Ovary (tissue), 7 donors: ENCODE measurements at regions not wholly inside any gene's neighbourhood (a gene's known extent, or its start where the extent isn't known, plus 50 kb on each side); places are given as distances from the start of the nearest gene placed in this dataset.

Experiments used
- DNase-seq, 5 donors: peaks; one replicate each; pipeline ENCODE4 v3.0.0-alpha.2; 2019 to 2020
- H3K27ac ChIP-seq, 2 donors: fragments of 200-600 bp; one replicate each; pipeline versions ENCODE4 v1.5.1 to v1.8.0; 2019 to 2022
- H3K27me3 ChIP-seq: fragments of 200-600 bp; one replicate; pipeline ENCODE4 v1.8.0; 2022
- H3K36me3 ChIP-seq: fragments of 200-600 bp; sonication (generic); one replicate; pipeline ENCODE4 v1.5.1; 2019
- H3K4me1 ChIP-seq: one replicate; pipeline ENCODE4 v1.8.1; 2013; ENCODE audit warnings: mild to moderate bottlenecking, moderate library complexity; ENCODE audit not compliant: insufficient read depth
- H3K4me3 ChIP-seq: fragments of 200-600 bp; sonication (generic); one replicate; pipeline ENCODE4 v1.5.1; 2017
- H3K9me3 ChIP-seq, 2 donors: fragments of 200-600 bp in 1 of 2; sonication (generic) in 1 of 2; one replicate each; pipeline versions ENCODE4 v1.5.1 to v1.8.1; 2013 to 2019; ENCODE audit warnings: mild to moderate bottlenecking in 1 of 2, moderate library complexity in 1 of 2
- EP300 ChIP-seq: sonication (generic); formaldehyde crosslinking; IDR thresholded peaks from one replicate; pipeline ENCODE4 v1.6.1; 2017; ENCODE audit warnings: antibody characterized with exemption
- POLR2A ChIP-seq: fragments of 450-650 bp; IDR thresholded peaks from one replicate; pipeline ENCODE4 v1.6.1; 2017; ENCODE audit warnings: antibody characterized with exemption, mild to moderate bottlenecking, moderate library complexity
- WGBS, 3 donors: extraction: QIAGEN DNeasy Blood & Tissue Kit in 1 of 3; methylation state at CpG; one replicate each; pipeline versions ENCODE4 v1.1.5 to v1.1.7; 2013 to 2017; 5-methylcytosine and 5-hydroxymethylcytosine counted together
- intact Hi-C, 4 donors: fragments of 100-400 bp; cut with DNase I; formaldehyde crosslinking; loops; one replicate each; pipeline versions ENCODE4 v1.11.0 to v1.15.1; 2022 to 2023
- TF ChIP-seq, protein P1 (sequence below), 3 donors: fragments of 450-650 bp in 2 of 3; fragments of 200-600 bp in 1 of 3; IDR thresholded peaks; one replicate each; pipeline versions ENCODE4 v1.5.1 to v1.8.0; 2016 to 2022; ENCODE audit warnings: antibody characterized with exemption in 3 of 3, mild to moderate bottlenecking in 1 of 3
- donor health status: DM: no; HTN: no; CAD: no; lungs with moderate emphysema.
- donor health status: DM: no; HTN: no; CAD: no.
- donor health status: Bipolar disorder and iron deficiency.
- donor health status: DM: no; HTN: no; CAD: no.
- donor health status: DM: yes; HTN: yes; CAD: no.

- H3K36me3 ChIP-seq, result no peaks in the 10 kb centered on the region
- TF ChIP-seq, protein P1, sequence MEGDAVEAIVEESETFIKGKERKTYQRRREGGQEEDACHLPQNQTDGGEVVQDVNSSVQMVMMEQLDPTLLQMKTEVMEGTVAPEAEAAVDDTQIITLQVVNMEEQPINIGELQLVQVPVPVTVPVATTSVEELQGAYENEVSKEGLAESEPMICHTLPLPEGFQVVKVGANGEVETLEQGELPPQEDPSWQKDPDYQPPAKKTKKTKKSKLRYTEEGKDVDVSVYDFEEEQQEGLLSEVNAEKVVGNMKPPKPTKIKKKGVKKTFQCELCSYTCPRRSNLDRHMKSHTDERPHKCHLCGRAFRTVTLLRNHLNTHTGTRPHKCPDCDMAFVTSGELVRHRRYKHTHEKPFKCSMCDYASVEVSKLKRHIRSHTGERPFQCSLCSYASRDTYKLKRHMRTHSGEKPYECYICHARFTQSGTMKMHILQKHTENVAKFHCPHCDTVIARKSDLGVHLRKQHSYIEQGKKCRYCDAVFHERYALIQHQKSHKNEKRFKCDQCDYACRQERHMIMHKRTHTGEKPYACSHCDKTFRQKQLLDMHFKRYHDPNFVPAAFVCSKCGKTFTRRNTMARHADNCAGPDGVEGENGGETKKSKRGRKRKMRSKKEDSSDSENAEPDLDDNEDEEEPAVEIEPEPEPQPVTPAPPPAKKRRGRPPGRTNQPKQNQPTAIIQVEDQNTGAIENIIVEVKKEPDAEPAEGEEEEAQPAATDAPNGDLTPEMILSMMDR (IDR thresholded peaks at IDR 0.05), result no peak
- TF ChIP-seq POLR2A (no peak), EP300 (no peak)
- no peak overlapping the region for H3K4me3 ChIP-seq
- intact Hi-C loops, result no loop called here
- no peaks in the 10 kb centered on the region for H3K27me3 ChIP-seq
- no peak for DNase-seq
- no peaks in the 10 kb centered on the region for H3K9me3 ChIP-seq
- H3K27ac ChIP-seq, result no peak overlapping the region
- no peaks in the 10 kb centered on the region for H3K4me1 ChIP-seq
- 85 to 95% (median 87%) methylated on average over 1 of the region's 1 CpG for WGBS, 3 donors
These were observed 54.9 kb upstream of the NLGN1 start for GRCh38 chr3:173342679-173343078.

GRCh38 chr3:173340626-173341025 is 56.9 kb upstream of the NLGN1 start:
- intact Hi-C loops, result no loop called here
- no peaks in the 10 kb centered on the region for H3K36me3 ChIP-seq
- 45 to 56% (median 53%) methylated on average over 2 of the region's 2 CpGs for WGBS, 3 donors
- no peaks in the 10 kb centered on the region for H3K4me1 ChIP-seq
- TF ChIP-seq, protein P1 (IDR thresholded peaks at IDR 0.05), result no peak
- TF ChIP-seq EP300 (no peak), POLR2A (no peak)
- no peak overlapping the region for H3K27ac ChIP-seq
- H3K9me3 ChIP-seq, result no peaks in the 10 kb centered on the region
- no peaks in the 10 kb centered on the region for H3K27me3 ChIP-seq
- DNase-seq, result no peak
- H3K4me3 ChIP-seq, result no peak overlapping the region

GRCh38 chr3:173336261-173336660 is 61.3 kb upstream of the NLGN1 start:
- intact Hi-C loops, result no loop called here
- H3K36me3 ChIP-seq, result no peaks in the 10 kb centered on the region
- 92 to 94% (median 93%) methylated on average over 5 of the region's 5 CpGs for WGBS, 3 donors
- H3K9me3 ChIP-seq, result no peaks in the 10 kb centered on the region
- DNase-seq, result no peak
- no peak overlapping the region for H3K4me3 ChIP-seq
- H3K4me1 ChIP-seq, result no peaks in the 10 kb centered on the region
- TF ChIP-seq POLR2A (no peak), EP300 (no peak)
- TF ChIP-seq, protein P1 (IDR thresholded peaks at IDR 0.05), result no peak
- no peak overlapping the region for H3K27ac ChIP-seq
- H3K27me3 ChIP-seq, result no peaks in the 10 kb centered on the region

DNA sequence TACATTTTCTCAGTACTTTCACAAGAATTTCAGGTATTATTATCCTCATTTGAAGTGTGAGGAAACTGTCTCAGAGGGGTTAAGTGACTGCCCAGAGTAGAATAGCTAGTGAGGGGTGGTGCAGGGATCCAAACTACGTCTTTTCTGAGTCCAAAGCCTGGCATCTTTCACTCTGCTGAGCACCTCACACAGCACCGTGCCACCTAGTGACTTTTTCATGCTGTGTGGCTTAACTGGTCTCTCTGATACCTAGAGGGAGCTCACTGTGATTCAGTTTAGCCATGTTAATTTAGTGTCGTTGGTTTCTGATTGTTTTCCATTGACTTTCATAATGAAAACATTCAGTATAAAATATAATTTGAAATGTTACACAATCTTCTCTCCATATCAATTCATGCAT is 91.4 kb upstream of the NLGN1 start:
- no peaks in the 10 kb centered on the region for H3K27me3 ChIP-seq
- no peaks in the 10 kb centered on the region for H3K9me3 ChIP-seq
- H3K36me3 ChIP-seq, result no peaks in the 10 kb centered on the region
- H3K27ac ChIP-seq, result no peak overlapping the region
- 51 to 60% (median 55%) methylated on average over 3 of the region's 3 CpGs for WGBS, 3 donors
- DNase-seq, result no peak
- intact Hi-C loops, result no loop called here
- no peak overlapping the region for H3K4me3 ChIP-seq
- no peaks in the 10 kb centered on the region for H3K4me1 ChIP-seq
- TF ChIP-seq POLR2A (no peak), EP300 (no peak)
- TF ChIP-seq, protein P1 (IDR thresholded peaks at IDR 0.05), result no peak
